ENCODE measurements at regions not wholly inside any gene's neighbourhood (a gene's known extent, or its start where the extent isn't known, plus 50 kb on each side); places are given as distances from the start of the nearest gene placed in this dataset.
"Not testable (repeated sequence)": the region's sequence is repeated elsewhere in the genome, so short reads cannot be mapped to it uniquely, and the experiment has no call there.

DNA sequence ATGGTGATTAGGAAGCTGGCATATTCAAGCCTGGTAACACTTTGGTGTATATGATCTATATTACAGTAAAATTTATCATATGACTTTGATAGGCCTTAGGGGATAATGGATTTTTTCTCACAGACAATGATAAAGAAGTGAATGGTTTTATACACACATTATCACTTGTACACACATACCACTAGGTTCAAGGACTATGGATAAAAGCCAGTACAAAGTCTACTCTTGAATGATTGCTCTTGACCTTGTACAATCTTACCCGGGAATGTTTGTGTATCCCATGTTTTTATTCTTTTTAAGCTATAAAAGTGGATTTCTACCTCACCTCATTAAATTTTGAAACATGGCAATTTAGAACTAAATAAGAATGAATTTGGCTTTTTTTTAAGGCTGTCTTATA, 414.5 kb upstream of the ADAMTSL1 start:
- TF ChIP-seq CTCF (conservative IDR thresholded peaks at IDR 0.05; ENCODE audit: control insufficient read depth, insufficient read depth, low read depth, low read length) = no peak
- no peak overlapping the region for H3K4me3 ChIP-seq (ENCODE audit: control insufficient read depth, low read depth, low read length)
- DNase-seq (ENCODE audit: low read depth) = no peak

DNA sequence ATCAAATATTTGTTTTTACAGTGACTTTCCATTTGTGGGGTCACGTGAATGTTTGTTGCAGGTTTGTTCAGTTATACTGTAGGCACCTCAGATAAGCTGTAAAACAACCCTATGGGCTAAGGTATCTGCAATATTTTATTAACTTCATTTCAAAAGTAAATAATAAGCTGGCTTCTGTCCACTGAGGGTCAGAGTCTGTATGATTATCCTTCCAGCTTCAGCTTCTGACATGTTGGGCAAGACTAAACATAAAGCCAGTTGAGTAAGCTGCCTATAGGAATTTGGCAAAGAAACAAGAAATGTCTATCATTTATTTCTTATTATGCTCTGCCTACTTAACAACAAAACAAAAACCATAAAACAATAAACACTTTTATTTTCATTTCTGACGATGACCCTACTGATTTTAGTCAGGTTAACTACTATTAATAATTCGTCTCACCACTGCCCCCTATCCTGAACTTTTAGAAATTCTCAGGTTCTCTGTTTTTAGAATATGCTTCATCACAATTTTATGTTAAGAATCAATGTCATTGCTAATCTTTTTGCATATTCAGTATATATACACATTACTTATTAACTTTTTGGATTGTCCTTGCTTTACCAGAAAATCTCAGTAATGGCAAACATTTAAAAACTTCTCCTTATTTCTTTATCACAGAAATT, 413.6 kb upstream of the ADAMTSL1 start:
- TF ChIP-seq CTCF (conservative IDR thresholded peaks at IDR 0.05; ENCODE audit: control insufficient read depth, insufficient read depth, low read depth, low read length) = peak; percentile 39
- DNase-seq (ENCODE audit: low read depth) = no peak
- H3K4me3 ChIP-seq (ENCODE audit: control insufficient read depth, low read depth, low read length) = no peak overlapping the region

GRCh38 chr9:18061332-18061731, 412.6 kb upstream of the ADAMTSL1 start:
- TF ChIP-seq CTCF (conservative IDR thresholded peaks at IDR 0.05; ENCODE audit: control insufficient read depth, insufficient read depth, low read depth, low read length) = no peak
- H3K4me3 ChIP-seq (ENCODE audit: control insufficient read depth, low read depth, low read length) = no peak overlapping the region
- no peak for DNase-seq (ENCODE audit: low read depth)

GRCh38 chr9:18061856-18062255, 412.1 kb upstream of the ADAMTSL1 start:
- no peak overlapping the region for H3K4me3 ChIP-seq (ENCODE audit: control insufficient read depth, low read depth, low read length)
- DNase-seq (ENCODE audit: low read depth) = peak; percentile 35
- no peak for TF ChIP-seq CTCF (conservative IDR thresholded peaks at IDR 0.05; ENCODE audit: control insufficient read depth, insufficient read depth, low read depth, low read length)

DNA sequence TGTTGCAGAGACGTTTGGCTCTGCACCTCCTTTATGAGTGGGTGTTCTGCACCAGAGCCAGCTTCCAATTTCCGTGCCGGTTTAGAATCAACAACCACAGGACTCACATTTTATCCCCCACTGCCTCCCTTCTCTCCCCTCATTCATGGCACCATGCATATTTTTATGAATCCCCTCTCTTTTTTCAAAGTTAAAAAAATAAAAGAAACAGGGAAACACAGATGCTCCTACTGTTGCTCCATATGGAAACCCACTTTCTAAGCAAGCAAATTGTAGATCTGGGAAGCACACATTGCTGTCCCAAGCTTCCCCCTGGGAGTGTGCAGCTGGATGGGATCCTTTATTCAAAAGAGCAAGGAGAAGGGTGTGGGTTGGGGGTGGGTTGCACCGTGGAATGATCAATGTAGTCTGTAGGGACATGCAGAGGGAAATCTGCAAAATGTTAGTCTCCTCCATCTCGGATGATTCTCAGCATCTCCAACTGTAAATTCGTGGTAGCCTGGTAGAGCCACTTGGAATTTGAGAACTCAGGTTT, 410.0 kb upstream of the ADAMTSL1 start:
- no peak for DNase-seq (ENCODE audit: low read depth)
- TF ChIP-seq CTCF (conservative IDR thresholded peaks at IDR 0.05; ENCODE audit: control insufficient read depth, insufficient read depth, low read depth, low read length) = no peak

DNA sequence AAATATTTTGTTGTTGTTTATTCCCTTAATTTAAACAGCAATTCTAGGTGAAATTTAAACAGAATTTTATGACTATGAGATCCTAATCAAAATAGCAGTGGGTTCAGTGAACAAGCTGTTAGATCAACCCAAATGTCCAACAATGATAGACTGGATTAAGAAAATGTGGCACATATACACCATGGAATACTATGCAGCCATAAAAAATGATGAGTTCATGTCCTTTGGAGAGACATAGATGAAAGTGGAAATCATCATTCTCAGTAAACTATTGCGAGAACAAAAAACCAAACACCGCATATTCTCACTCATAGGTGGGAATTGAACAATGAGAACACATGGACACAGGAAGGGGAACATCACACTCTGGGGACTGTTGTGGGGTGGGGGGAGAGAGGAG, 407.3 kb upstream of the ADAMTSL1 start:
- not testable (repeated sequence) for DNase-seq (ENCODE audit: low read depth); H3K4me3 ChIP-seq (ENCODE audit: control insufficient read depth, low read depth, low read length)

More for the DNA sequence above, 410.0 kb upstream of the ADAMTSL1 start:
- no peak overlapping the region for H3K4me3 ChIP-seq (ENCODE audit: control insufficient read depth, low read depth, low read length)

DNA sequence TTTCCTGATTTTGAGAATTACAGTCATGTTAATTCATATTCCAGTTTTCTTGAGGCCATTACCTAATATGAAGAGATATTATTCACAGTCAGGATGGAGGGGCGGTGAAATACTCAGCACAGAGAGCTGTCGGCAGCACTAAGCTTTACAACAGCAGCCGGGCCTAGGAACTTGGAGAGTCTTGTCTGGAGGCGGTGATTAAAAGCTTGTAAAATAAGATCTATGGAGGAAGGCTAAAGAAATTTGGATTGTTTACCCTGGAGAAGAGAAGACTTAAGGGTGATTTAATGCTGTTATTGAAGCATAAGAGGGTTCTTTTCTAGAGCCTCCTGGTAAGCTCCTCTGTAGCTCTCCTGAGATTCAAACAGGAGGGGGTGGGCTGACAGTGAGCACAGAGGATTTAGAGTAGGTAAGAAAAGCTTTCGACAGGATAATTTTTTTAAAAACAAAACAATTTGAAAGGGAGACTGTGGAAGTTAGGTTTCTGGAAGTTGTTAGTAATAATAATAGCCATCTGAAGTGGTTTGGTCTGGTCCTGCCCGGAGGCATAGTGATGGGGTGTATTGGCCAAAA, 406.3 kb upstream of the ADAMTSL1 start:
- H3K4me3 ChIP-seq (ENCODE audit: control insufficient read depth, low read depth, low read length) = no peak overlapping the region
- TF ChIP-seq CTCF (conservative IDR thresholded peaks at IDR 0.05; ENCODE audit: control insufficient read depth, insufficient read depth, low read depth, low read length) = no peak
- DNase-seq (ENCODE audit: low read depth) = no peak
